Stimulated activated CD4-positive, alpha-beta T cell treated with anti-CD3 and anti-CD28 coated beads, Interleukin-1b, Interleukin-23, amount 100 ng/mL, for 24 hours (primary cell): ENCODE measurements at regions not wholly inside any gene's neighbourhood (a gene's known extent, or its start where the extent isn't known, plus 50 kb on each side); places are given as distances from the start of the nearest gene placed in this dataset.
"Not testable (repeated sequence)": the region's sequence is repeated elsewhere in the genome, so short reads cannot be mapped to it uniquely, and the experiment has no call there.

Source experiments
- DNase-seq, 4 experiments: peaks; one replicate each; pipeline ENCODE4 v3.0.0-alpha.2; 2020; ENCODE audit warnings: low read depth in 4 of 4, low spot score in 1 of 4

- DNase-seq = no peak
Observed at GRCh38 chr10:34058845-34059614, 724.6 kb upstream of the NRP1 start.

GRCh38 chr10:34055410-34055985, 721.0 kb upstream of the NRP1 start:
- DNase-seq = not testable (repeated sequence)

- DNase-seq = peak in 2 of 4 experiments; percentile 4 to 5
Observed at GRCh38 chr10:34049887-34050286, 715.4 kb upstream of the NRP1 start.

- DNase-seq = no peak
Observed at GRCh38 chr10:34049469-34049868, 715.0 kb upstream of the NRP1 start.

- no peak for DNase-seq
Observed at GRCh38 chr10:34047389-34047788, 712.9 kb upstream of the NRP1 start.

GRCh38 chr10:34046506-34047034, 712.1 kb upstream of the NRP1 start:
- no peak for DNase-seq

GRCh38 chr10:34045571-34046190, 711.2 kb upstream of the NRP1 start:
- DNase-seq = no peak

GRCh38 chr10:34041871-34042270, 707.4 kb upstream of the NRP1 start:
- no peak for DNase-seq

- DNase-seq = no peak
Observed at GRCh38 chr10:34037499-34037898, 703.0 kb upstream of the NRP1 start.

- not testable (repeated sequence) for DNase-seq
Observed at GRCh38 chr10:34035241-34035790, 700.8 kb upstream of the NRP1 start.

GRCh38 chr10:34033078-34033477, 698.6 kb upstream of the NRP1 start:
- no peak for DNase-seq

GRCh38 chr10:34032564-34032963, 698.1 kb upstream of the NRP1 start:
- no peak for DNase-seq

GRCh38 chr10:34031400-34031799, 696.9 kb upstream of the NRP1 start:
- DNase-seq = no peak

GRCh38 chr10:34029455-34029854, 695.0 kb upstream of the NRP1 start:
- no peak for DNase-seq

GRCh38 chr10:34028936-34029335, 694.5 kb upstream of the NRP1 start:
- DNase-seq = no peak

- DNase-seq = peak in 1 of 4 experiments; percentile 3
Observed at GRCh38 chr10:34024693-34025425, 690.4 kb upstream of the NRP1 start.

GRCh38 chr10:34024282-34024681, 689.8 kb upstream of the NRP1 start:
- DNase-seq = no peak

GRCh38 chr10:34022195-34022594, 687.7 kb upstream of the NRP1 start:
- DNase-seq = no peak

- DNase-seq = no peak
Observed at GRCh38 chr10:34018784-34019183, 684.3 kb upstream of the NRP1 start.

- no peak for DNase-seq
Observed at GRCh38 chr10:34018129-34018528, 683.7 kb upstream of the NRP1 start.

- DNase-seq = no peak
Observed at GRCh38 chr10:34017281-34017680, 682.8 kb upstream of the NRP1 start.
